IMR-90 (cell line): ENCODE measurements at regions not wholly inside any gene's neighbourhood (a gene's known extent, or its start where the extent isn't known, plus 50 kb on each side); places are given as distances from the start of the nearest gene placed in this dataset.

Experiments used
- ATAC-seq: fragments of 200-7000 bp; cut with Tn5 transposase; 2 replicates; pipeline ENCODE4 v1.9.1; 2020; ENCODE audit warnings: low read depth, mild to moderate bottlenecking, moderate library complexity
- BruUV-seq: library from RNA; stranded (reverse); fragments of 400-500 nt; replicated peaks from 2 replicates; lab custom pipeline; 2021; lab: Mats Ljungman, UMichigan
- CTCF ChIA-PET: fragments of 300-600 bp; formaldehyde crosslinking; extraction: SDS; loops from one replicate; lab custom pipeline; 2021; ENCODE audit warnings: antibody characterized with exemption; lab: Yijun Ruan, JAX
- POLR2A ChIA-PET: fragments of 300-600 bp; sonication (Branson Sonifier 250); formaldehyde crosslinking; loops from one replicate; lab custom pipeline; 2022; ENCODE audit warnings: antibody characterized with exemption; ENCODE audit not compliant: unreplicated experiment; lab: Charles Lee
- DNase-seq: peaks from one replicate; pipeline ENCODE4 v3.0.0; 2013
- H2AFZ ChIP-seq: replicated peaks from 2 replicates; pipeline ENCODE3; 2013; ENCODE audit warnings: low read length, mild to moderate bottlenecking; ENCODE audit not compliant: poor library complexity
- H2AK5ac ChIP-seq: 2 replicates; pipeline ENCODE4 v1.6.1; 2013; ENCODE audit warnings: low read depth, low read length, inconsistent platforms
- H2AK9ac ChIP-seq: replicated peaks from 2 replicates; pipeline ENCODE3; 2013; ENCODE audit warnings: mild to moderate bottlenecking, low read depth, low read length, moderate library complexity; ENCODE audit not compliant: poor library complexity
- H2BK120ac ChIP-seq: 2 replicates; pipeline ENCODE4 v1.6.1; 2013; ENCODE audit warnings: low read depth, low read length, inconsistent platforms
- H2BK15ac ChIP-seq: 3 replicates; pipeline ENCODE4 v1.6.1; 2013; ENCODE audit warnings: low read depth, low read length, inconsistent platforms
- H2BK20ac ChIP-seq: 2 replicates; pipeline ENCODE4 v1.6.1; 2013; ENCODE audit warnings: low read depth, mild to moderate bottlenecking, inconsistent platforms, low read length, moderate library complexity
- H2BK5ac ChIP-seq: 2 replicates; pipeline ENCODE4 v1.6.1; 2013; ENCODE audit warnings: mild to moderate bottlenecking, low read depth, low read length, inconsistent platforms; ENCODE audit not compliant: poor library complexity, severe bottlenecking
- H3K14ac ChIP-seq: replicated peaks from 2 replicates; pipeline ENCODE4 v1.6.1; 2013; ENCODE audit warnings: low read depth, low read length, inconsistent platforms
- H3K18ac ChIP-seq: 2 replicates; pipeline ENCODE4 v1.6.1; 2013; ENCODE audit warnings: low read depth, low read length, control low read depth
- H3K23ac ChIP-seq: 2 replicates; pipeline ENCODE4 v1.6.1; 2013; ENCODE audit warnings: low read depth, low read length, inconsistent platforms
- H3K27ac ChIP-seq: 2 replicates; pipeline ENCODE4 v1.5.1; 2013; ENCODE audit warnings: mild to moderate bottlenecking, control low read depth, low read length; ENCODE audit not compliant: insufficient read depth
- H3K27me3 ChIP-seq: 2 replicates; pipeline ENCODE4 v1.6.1; 2013; ENCODE audit warnings: low read length; ENCODE audit not compliant: control insufficient read depth, insufficient read depth
- H3K36me3 ChIP-seq: 2 replicates; pipeline ENCODE4 v1.6.1; 2013; ENCODE audit warnings: low read length, mixed read lengths; ENCODE audit not compliant: control insufficient read depth, insufficient read depth
- H3K4ac ChIP-seq: 2 replicates; pipeline ENCODE4 v1.6.1; 2013; ENCODE audit warnings: low read depth, low read length, inconsistent platforms
- H3K4me1 ChIP-seq: 2 replicates; pipeline ENCODE4 v1.6.1; 2013; ENCODE audit warnings: low read length, mixed read lengths; ENCODE audit not compliant: control insufficient read depth, insufficient read depth
- H3K4me2 ChIP-seq: 2 replicates; pipeline ENCODE4 v1.6.1; 2013; ENCODE audit warnings: low read depth, mild to moderate bottlenecking, control low read depth, low read length, moderate library complexity
- H3K4me3 ChIP-seq: 2 replicates; pipeline ENCODE4 v1.5.1; 2013; ENCODE audit warnings: low read depth, mild to moderate bottlenecking, control low read depth, low read length, moderate library complexity; ENCODE audit not compliant: insufficient read depth
- H3K56ac ChIP-seq: 2 replicates; pipeline ENCODE4 v1.6.1; 2013; ENCODE audit warnings: low read length, inconsistent platforms; ENCODE audit not compliant: insufficient read depth; ENCODE audit errors: extremely low read depth
- H3K79me1 ChIP-seq, 2 experiments: 2 replicates each; pipeline ENCODE4 v1.6.1; 2013; ENCODE audit warnings: low read length in 2 of 2, inconsistent platforms in 1 of 2, low read depth in 1 of 2
- H3K9ac ChIP-seq: 2 replicates; pipeline ENCODE4 v1.6.1; 2013; ENCODE audit warnings: low read depth, low read length, control low read depth
- H3K9me1 ChIP-seq: 2 replicates; pipeline ENCODE4 v1.6.1; 2013; ENCODE audit warnings: low read length, inconsistent platforms; ENCODE audit not compliant: insufficient read depth
- H3K9me3 ChIP-seq: 2 replicates; pipeline ENCODE4 v1.6.1; 2013; ENCODE audit warnings: low read length; ENCODE audit not compliant: control insufficient read depth, insufficient read depth
- H4K20me1 ChIP-seq: 2 replicates; pipeline ENCODE4 v1.6.1; 2013; ENCODE audit warnings: low read length, inconsistent platforms; ENCODE audit not compliant: insufficient read depth
- H4K5ac ChIP-seq: 2 replicates; pipeline ENCODE4 v1.6.1; 2013; ENCODE audit warnings: mild to moderate bottlenecking, low read depth, low read length, control low read depth
- H4K8ac ChIP-seq, 2 experiments: 2 replicates each; pipeline ENCODE4 v1.6.1; 2013; ENCODE audit warnings: low read depth in 2 of 2, low read length in 2 of 2, control low read depth in 1 of 2, inconsistent platforms in 1 of 2
- H4K91ac ChIP-seq: 2 replicates; pipeline ENCODE4 v1.6.1; 2013; ENCODE audit warnings: low read depth, low read length, inconsistent platforms; ENCODE audit not compliant: insufficient read depth
- BHLHE40 ChIP-seq: fragments of 150-350 bp; IDR thresholded peaks from 2 replicates; pipeline ENCODE4 v1.6.1; 2016; ENCODE audit warnings: mild to moderate bottlenecking, low read depth, low read length
- CEBPB ChIP-seq: IDR thresholded peaks from 2 replicates; pipeline ENCODE4 v1.6.1; 2012; ENCODE audit warnings: low read depth, low read length, improper control_type of control experiment
- CHD1 ChIP-seq: IDR thresholded peaks from 2 replicates; pipeline ENCODE4 v1.6.1; 2012; ENCODE audit warnings: low read depth, low read length, improper control_type of control experiment
- FOS ChIP-seq: fragments of 150-350 bp; IDR thresholded peaks from 2 replicates; pipeline ENCODE4 v1.6.1; 2016; ENCODE audit warnings: low read depth, low read length
- MAFK ChIP-seq: IDR thresholded peaks from 2 replicates; pipeline ENCODE4 v1.6.1; 2012; ENCODE audit warnings: low read depth, low read length, improper control_type of control experiment
- MAZ ChIP-seq: IDR thresholded peaks from 2 replicates; pipeline ENCODE4 v1.6.1; 2012; ENCODE audit warnings: low read depth, mild to moderate bottlenecking, low read length, improper control_type of control experiment, moderate library complexity, borderline replicate concordance
- MXI1 ChIP-seq: IDR thresholded peaks from 2 replicates; pipeline ENCODE4 v1.6.1; 2012; ENCODE audit warnings: low read depth, mild to moderate bottlenecking, low read length, moderate library complexity, borderline replicate concordance
- NFE2L2 ChIP-seq: fragments of 150-350 bp; IDR thresholded peaks from 2 replicates; pipeline ENCODE4 v1.6.1; 2016; ENCODE audit warnings: low read depth, mild to moderate bottlenecking, low read length
- POLR2A ChIP-seq: IDR thresholded peaks from 2 replicates; pipeline ENCODE4 v1.6.1; 2012; ENCODE audit warnings: mild to moderate bottlenecking, low read depth, low read length
- RAD21 ChIP-seq: IDR thresholded peaks from 2 replicates; pipeline ENCODE4 v1.6.1; 2012; ENCODE audit warnings: low read length, improper control_type of control experiment
- RCOR1 ChIP-seq: IDR thresholded peaks from 2 replicates; pipeline ENCODE4 v1.6.1; 2012; ENCODE audit warnings: mild to moderate bottlenecking, low read length, improper control_type of control experiment; ENCODE audit not compliant: insufficient replicate concordance
- RFX5 ChIP-seq: IDR thresholded peaks from 2 replicates; pipeline ENCODE4 v1.8.0; 2012; ENCODE audit warnings: low read depth, mild to moderate bottlenecking, low read length, moderate library complexity
- SMC3 ChIP-seq: fragments of 150-350 bp; IDR thresholded peaks from 2 replicates; pipeline ENCODE4 v1.6.1; 2016; ENCODE audit warnings: low read depth, mild to moderate bottlenecking, antibody characterized with exemption, low read length, moderate library complexity
- WGBS, 2 experiments: methylation state at CpG; one replicate each; pipeline versions ENCODE4 v1.1.5 to v1.1.7; 2013; ENCODE audit warnings: missing lambda C conversion rate in 2 of 2; ENCODE audit not compliant: insufficient read length in 1 of 2; ENCODE audit errors: extremely low coverage in 2 of 2; 5-methylcytosine and 5-hydroxymethylcytosine counted together
- dilution Hi-C: fragments of 300-500 bp; cut with HindIII; formaldehyde crosslinking; loops from one replicate; pipeline ENCODE4 v1.14.3; 2018; ENCODE audit warnings: low sequenced_read_pairs; ENCODE audit not compliant: unreplicated experiment
- in situ Hi-C: fragments of 300-500 bp; cut with MboI; formaldehyde crosslinking; loops from 3 replicates; pipeline ENCODE4 v1.14.3; 2019; ENCODE audit warnings: low sequenced_read_pairs, inconsistent platforms, mixed read lengths
- intact Hi-C: fragments of 100-400 bp; cut with micrococcal nuclease; formaldehyde crosslinking; loops from 2 replicates; pipeline ENCODE4 v1.10.0; 2022
- TF ChIP-seq, protein P1 (sequence below): fragments of 150-350 bp; IDR thresholded peaks from 2 replicates; pipeline ENCODE4 v1.6.1; 2017; ENCODE audit warnings: mild to moderate bottlenecking, antibody characterized with exemption, low read length, low read depth
- TF ChIP-seq, protein P2 (sequence below): fragments of 150-350 bp; IDR thresholded peaks from 2 replicates; pipeline ENCODE4 v1.6.1; 2016; ENCODE audit warnings: low read depth, mild to moderate bottlenecking, low read length, moderate library complexity, borderline replicate concordance
- TF ChIP-seq, protein P3 (sequence below): conservative IDR thresholded peaks from 2 replicates; pipeline ENCODE4 v1.5.1; 2012; ENCODE audit warnings: mild to moderate bottlenecking, low read depth, low read length, improper control_type of control experiment

DNA sequence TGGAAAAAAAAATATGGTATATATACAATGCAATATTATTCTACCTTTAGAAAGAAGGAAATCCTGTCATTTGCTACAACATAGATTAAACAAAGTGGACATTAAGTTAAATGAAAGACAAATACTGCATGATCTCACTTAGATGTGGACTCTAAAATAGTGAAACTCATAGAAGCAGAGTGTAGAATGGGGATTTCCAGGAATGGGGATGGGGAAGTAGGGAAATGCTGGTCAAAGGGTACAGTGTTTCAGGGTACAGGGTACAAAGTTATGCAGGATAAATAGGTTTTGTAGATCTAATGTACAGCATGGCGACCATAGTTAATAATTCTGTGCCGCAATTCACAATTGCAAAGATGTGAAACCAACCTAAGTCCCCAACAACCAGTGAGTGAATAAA is 385.5 kb downstream of the SFMBT2 start:
- no peak overlapping the region for H3K14ac ChIP-seq
- H3K23ac ChIP-seq: no peak overlapping the region
- in situ Hi-C loops (no loop called here), intact Hi-C loops (no loop called here), dilution Hi-C loops (no loop called here)
- H2BK15ac ChIP-seq: no peak overlapping the region
- ATAC-seq: no peak
- H3K36me3 ChIP-seq: no peaks in the 10 kb centered on the region
- H3K9me3 ChIP-seq: no peaks in the 10 kb centered on the region
- H2AK9ac ChIP-seq: no peak overlapping the region
- H3K79me1 ChIP-seq: no peaks in the 10 kb centered on the region
- H2BK5ac ChIP-seq: no peak overlapping the region
- POLR2A ChIA-PET: no interaction called here
- no peak overlapping the region for H3K18ac ChIP-seq
- H4K5ac ChIP-seq: no peak overlapping the region
- no peak for DNase-seq
- H3K27me3 ChIP-seq: no peaks in the 10 kb centered on the region
- no peak overlapping the region for H3K27ac ChIP-seq
- CTCF ChIA-PET: no interaction called here
- H3K4me3 ChIP-seq: no peak overlapping the region
- TF ChIP-seq MXI1 (no peak), FOS (no peak), RCOR1 (no peak), POLR2A (no peak), BHLHE40 (no peak), NFE2L2 (no peak), CEBPB (no peak), MAFK (no peak), RAD21 (no peak), MAZ (no peak), SMC3 (no peak), RFX5 (no peak), CHD1 (no peak)
- TF ChIP-seq, protein P1, sequence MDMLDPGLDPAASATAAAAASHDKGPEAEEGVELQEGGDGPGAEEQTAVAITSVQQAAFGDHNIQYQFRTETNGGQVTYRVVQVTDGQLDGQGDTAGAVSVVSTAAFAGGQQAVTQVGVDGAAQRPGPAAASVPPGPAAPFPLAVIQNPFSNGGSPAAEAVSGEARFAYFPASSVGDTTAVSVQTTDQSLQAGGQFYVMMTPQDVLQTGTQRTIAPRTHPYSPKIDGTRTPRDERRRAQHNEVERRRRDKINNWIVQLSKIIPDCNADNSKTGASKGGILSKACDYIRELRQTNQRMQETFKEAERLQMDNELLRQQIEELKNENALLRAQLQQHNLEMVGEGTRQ: no peak
- TF ChIP-seq, protein P2, sequence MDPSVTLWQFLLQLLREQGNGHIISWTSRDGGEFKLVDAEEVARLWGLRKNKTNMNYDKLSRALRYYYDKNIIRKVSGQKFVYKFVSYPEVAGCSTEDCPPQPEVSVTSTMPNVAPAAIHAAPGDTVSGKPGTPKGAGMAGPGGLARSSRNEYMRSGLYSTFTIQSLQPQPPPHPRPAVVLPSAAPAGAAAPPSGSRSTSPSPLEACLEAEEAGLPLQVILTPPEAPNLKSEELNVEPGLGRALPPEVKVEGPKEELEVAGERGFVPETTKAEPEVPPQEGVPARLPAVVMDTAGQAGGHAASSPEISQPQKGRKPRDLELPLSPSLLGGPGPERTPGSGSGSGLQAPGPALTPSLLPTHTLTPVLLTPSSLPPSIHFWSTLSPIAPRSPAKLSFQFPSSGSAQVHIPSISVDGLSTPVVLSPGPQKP: no peak
- TF ChIP-seq, protein P3, sequence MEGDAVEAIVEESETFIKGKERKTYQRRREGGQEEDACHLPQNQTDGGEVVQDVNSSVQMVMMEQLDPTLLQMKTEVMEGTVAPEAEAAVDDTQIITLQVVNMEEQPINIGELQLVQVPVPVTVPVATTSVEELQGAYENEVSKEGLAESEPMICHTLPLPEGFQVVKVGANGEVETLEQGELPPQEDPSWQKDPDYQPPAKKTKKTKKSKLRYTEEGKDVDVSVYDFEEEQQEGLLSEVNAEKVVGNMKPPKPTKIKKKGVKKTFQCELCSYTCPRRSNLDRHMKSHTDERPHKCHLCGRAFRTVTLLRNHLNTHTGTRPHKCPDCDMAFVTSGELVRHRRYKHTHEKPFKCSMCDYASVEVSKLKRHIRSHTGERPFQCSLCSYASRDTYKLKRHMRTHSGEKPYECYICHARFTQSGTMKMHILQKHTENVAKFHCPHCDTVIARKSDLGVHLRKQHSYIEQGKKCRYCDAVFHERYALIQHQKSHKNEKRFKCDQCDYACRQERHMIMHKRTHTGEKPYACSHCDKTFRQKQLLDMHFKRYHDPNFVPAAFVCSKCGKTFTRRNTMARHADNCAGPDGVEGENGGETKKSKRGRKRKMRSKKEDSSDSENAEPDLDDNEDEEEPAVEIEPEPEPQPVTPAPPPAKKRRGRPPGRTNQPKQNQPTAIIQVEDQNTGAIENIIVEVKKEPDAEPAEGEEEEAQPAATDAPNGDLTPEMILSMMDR: no peak
- H4K20me1 ChIP-seq: no peaks in the 10 kb centered on the region
- no peak overlapping the region for H2AFZ ChIP-seq
- no peak overlapping the region for H2BK120ac ChIP-seq
- no peak overlapping the region for H3K9ac ChIP-seq
- BruUV-seq: no TSS peak
- no peak overlapping the region for H2AK5ac ChIP-seq
- H3K56ac ChIP-seq: no peak overlapping the region
- H3K4me1 ChIP-seq: no peaks in the 10 kb centered on the region
- H4K91ac ChIP-seq: no peak overlapping the region
- H3K4me2 ChIP-seq: no peak overlapping the region
- H2BK20ac ChIP-seq: no peak overlapping the region
- no peak overlapping the region for H4K8ac ChIP-seq
- no peak overlapping the region for H3K4ac ChIP-seq
- H3K9me1 ChIP-seq: no peaks in the 10 kb centered on the region; the same call in 1 of the 2 replicates
- WGBS, 2 experiments: no CpG with 5 or more reads among the region's 2 CpGs
